HepG2 (cell line): ENCODE measurements at regions not wholly inside any gene's neighbourhood (a gene's known extent, or its start where the extent isn't known, plus 50 kb on each side); places are given as distances from the start of the nearest gene placed in this dataset.

ENCODE experiments used
- HOXA9 ChIP-seq: sonication (generic); formaldehyde crosslinking; IDR thresholded peaks from 2 replicates; pipeline ENCODE4 v1.8.1; 2022; ENCODE audit warnings: missing genetic modification reagents, mild to moderate bottlenecking, moderate library complexity, borderline replicate concordance
- TCF12 ChIP-seq, 2 experiments: fragments of 450-650 bp in 1 of 2; sonication (generic) in 1 of 2; formaldehyde crosslinking in 1 of 2; IDR thresholded peaks; 2 replicates each; pipeline versions ENCODE4 v1.6.1 to v1.8.0; 2017 to 2022; ENCODE audit warnings: antibody characterized with exemption in 1 of 2, mild to moderate bottlenecking in 1 of 2, missing genetic modification reagents in 1 of 2, moderate library complexity in 1 of 2
- TCF7L2 ChIP-seq: IDR thresholded peaks from 2 replicates; pipeline ENCODE4 v1.6.1; 2011; ENCODE audit warnings: mild to moderate bottlenecking, low read depth, low read length, moderate library complexity
- ZBTB2 ChIP-seq: sonication (generic); formaldehyde crosslinking; IDR thresholded peaks from 2 replicates; pipeline ENCODE4 v1.8.0; 2022; ENCODE audit warnings: low read depth, missing genetic modification reagents
- ZNF446 ChIP-seq: sonication (generic); formaldehyde crosslinking; IDR thresholded peaks from 2 replicates; pipeline ENCODE4 v1.5.0; 2020; ENCODE audit warnings: mild to moderate bottlenecking, missing genetic modification reagents

DNA sequence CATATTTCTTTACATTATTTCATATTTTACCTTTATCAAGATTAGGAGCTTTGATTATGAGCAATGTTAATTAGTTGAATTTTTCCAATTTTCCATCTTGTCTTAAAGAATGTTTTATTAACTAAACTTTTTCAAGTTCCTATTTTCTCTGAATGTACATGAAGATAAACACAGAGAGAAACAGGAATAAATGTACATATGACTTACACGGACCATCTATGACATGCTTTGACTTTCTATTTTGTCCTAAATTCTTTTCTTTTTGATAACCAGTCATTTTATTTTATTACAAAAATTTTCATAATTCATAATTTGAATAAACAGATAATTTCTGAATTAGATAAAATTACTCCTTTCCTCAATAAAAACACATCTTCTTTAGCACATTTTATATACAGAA is 1038.8 kb upstream of the ARRDC3 start:
- no peak for TF ChIP-seq ZBTB2 (CRISPR knock-in tag)
- TF ChIP-seq ZNF446 (CRISPR knock-in tag) = no peak
- no peak for TF ChIP-seq HOXA9
- TF ChIP-seq TCF12 (IDR thresholded peaks at IDR 0.05) = no peak
- TF ChIP-seq TCF12 (CRISPR knock-in tag; IDR thresholded peaks at IDR 0.05) = no peak
- no peak for TF ChIP-seq TCF7L2
